HFF-Myc (cell line): ENCODE measurements at regions not wholly inside any gene's neighbourhood (a gene's known extent, or its start where the extent isn't known, plus 50 kb on each side); places are given as distances from the start of the nearest gene placed in this dataset.

ENCODE experiments used
- DNase-seq: peaks from one replicate; pipeline ENCODE4 v3.0.0-alpha.2; 2011; ENCODE audit warnings: low read depth; ENCODE audit errors: extremely low read depth
- H3K4me3 ChIP-seq: replicated peaks from 2 replicates; pipeline ENCODE4 v1.5.1; 2011; ENCODE audit warnings: low read depth, mild to moderate bottlenecking, control low read depth, low read length
- TF ChIP-seq, protein P1 (sequence below): IDR thresholded peaks from 2 replicates; pipeline ENCODE4 v1.5.1; 2012; ENCODE audit warnings: mild to moderate bottlenecking, low read depth, low read length, control low read depth; ENCODE audit errors: missing control alignments

DNA sequence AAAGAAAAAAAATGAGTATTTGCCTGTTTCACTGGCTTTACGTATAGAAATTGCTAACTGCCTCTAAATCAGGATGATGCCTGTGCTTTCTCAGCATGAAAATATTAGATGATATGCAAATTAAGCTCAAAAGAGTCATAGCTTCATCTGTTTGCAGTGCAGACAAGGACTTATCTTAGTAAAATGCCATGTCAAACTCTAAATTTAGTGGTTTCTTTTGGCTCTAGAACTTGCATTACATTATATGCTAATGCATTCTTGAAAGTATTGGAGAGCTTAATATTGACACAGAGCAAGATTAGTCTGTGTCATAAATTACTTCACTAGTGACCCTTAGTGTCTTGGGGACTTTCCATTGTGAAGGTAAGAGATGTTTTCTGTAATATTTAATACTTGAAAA lies 1109.1 kb upstream of the NRXN1 start:
- DNase-seq, result no peak
- no peak overlapping the region for H3K4me3 ChIP-seq
- TF ChIP-seq, protein P1, sequence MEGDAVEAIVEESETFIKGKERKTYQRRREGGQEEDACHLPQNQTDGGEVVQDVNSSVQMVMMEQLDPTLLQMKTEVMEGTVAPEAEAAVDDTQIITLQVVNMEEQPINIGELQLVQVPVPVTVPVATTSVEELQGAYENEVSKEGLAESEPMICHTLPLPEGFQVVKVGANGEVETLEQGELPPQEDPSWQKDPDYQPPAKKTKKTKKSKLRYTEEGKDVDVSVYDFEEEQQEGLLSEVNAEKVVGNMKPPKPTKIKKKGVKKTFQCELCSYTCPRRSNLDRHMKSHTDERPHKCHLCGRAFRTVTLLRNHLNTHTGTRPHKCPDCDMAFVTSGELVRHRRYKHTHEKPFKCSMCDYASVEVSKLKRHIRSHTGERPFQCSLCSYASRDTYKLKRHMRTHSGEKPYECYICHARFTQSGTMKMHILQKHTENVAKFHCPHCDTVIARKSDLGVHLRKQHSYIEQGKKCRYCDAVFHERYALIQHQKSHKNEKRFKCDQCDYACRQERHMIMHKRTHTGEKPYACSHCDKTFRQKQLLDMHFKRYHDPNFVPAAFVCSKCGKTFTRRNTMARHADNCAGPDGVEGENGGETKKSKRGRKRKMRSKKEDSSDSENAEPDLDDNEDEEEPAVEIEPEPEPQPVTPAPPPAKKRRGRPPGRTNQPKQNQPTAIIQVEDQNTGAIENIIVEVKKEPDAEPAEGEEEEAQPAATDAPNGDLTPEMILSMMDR, result no peak

DNA sequence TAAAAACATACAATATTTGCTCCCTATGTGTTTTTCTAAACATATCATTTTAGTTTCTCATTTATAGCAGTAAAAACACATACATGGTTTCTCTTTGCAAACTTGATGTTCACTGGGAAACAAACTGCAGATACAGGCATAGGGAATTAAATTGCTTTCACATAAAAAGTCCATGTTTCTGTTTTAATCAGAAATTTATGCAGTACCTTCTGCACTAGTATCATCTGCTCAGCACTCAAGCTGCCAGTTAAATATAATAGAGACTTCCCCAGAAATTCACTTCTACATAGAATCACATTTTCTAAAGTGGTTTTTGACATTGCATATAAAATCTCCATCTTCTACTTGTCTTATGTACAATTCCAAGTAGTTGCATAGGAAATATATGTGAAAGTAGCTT lies 1107.3 kb upstream of the NRXN1 start:
- no peak overlapping the region for H3K4me3 ChIP-seq
- TF ChIP-seq, protein P1, result no peak

DNA sequence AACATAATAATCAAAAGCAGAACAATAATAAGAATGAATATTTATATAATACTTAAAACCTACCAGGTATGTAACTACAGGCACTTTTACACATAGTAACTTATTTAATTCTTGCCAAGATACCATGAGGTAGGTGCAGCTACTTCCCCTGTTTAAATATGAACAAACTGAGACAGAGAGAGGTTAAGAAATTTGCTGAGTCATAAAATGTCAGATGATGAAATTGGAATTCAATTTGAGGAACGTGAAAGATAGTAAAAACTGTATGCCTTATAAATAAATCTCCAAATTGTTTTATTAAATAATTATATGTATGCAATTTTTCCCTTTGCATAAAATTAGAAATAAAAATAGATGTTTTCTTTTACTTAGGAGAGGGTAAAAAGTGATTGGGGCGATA lies 1103.3 kb upstream of the NRXN1 start:
- DNase-seq, result no peak
- TF ChIP-seq, protein P1, result no peak
- H3K4me3 ChIP-seq, result no peak overlapping the region

More for the DNA sequence above, 1107.3 kb upstream of the NRXN1 start:
- DNase-seq, result no peak

DNA sequence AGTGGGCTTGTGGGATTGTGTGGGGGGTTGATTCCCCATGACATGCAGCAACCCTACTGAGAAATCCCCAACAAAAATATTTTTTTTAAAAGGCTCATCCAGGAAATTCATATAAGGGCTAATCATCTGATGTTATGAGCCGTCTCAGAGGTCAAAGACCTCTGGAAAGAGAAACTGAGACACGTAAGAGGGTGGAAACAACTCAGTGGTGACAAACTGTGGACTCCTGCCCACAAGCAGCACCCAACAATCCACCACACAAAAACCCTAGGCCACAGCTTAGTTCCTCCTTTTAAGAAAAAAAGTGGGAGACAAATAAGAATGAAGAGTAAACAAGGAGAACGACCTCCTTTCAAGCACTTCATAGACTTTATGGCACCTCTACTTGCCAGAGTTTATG lies 1096.1 kb upstream of the NRXN1 start:
- DNase-seq, result no peak
- no peak overlapping the region for H3K4me3 ChIP-seq
- TF ChIP-seq, protein P1, result no peak

DNA sequence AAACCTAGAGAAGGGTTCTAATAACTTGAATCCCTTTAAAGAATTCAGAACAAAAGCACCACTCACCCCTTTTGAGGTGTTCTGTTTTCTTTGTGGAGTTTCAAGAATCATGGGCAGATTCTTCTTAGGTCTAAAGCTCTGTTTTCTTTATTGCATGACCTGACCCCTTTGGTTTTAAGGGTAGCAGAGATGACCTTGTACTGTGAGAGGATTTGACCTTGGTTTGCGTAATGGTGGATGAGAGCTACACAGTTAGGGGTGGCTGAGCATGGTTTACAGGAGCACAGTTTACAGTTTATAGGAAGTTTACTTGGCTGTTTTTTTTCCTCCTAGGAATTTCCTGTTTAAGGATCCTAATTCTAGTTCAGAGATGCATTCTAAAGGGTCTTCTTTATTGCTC lies 1095.6 kb upstream of the NRXN1 start:
- DNase-seq, result no peak
- no peak overlapping the region for H3K4me3 ChIP-seq
- TF ChIP-seq, protein P1, result no peak

DNA sequence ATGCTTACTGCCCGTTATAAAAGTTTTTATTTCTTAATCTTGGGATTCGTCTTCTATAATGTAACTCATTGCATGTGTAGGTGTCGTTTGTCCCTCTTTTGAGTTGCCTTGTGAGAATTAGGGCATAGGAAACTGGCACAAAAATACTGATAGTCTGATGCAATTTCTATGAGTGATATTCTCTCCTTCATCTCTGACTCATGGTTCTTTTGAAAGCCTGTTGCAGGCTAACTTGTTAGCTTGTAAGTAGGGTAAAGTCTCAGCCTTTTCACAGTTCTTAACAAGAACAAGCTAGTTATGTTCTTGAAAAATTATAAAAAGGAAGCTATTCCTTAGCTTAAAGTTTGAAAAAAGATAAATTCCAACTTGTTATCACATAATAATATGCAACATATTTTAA lies 1085.4 kb upstream of the NRXN1 start:
- H3K4me3 ChIP-seq, result no peak overlapping the region
- TF ChIP-seq, protein P1, result no peak
- no peak for DNase-seq

DNA sequence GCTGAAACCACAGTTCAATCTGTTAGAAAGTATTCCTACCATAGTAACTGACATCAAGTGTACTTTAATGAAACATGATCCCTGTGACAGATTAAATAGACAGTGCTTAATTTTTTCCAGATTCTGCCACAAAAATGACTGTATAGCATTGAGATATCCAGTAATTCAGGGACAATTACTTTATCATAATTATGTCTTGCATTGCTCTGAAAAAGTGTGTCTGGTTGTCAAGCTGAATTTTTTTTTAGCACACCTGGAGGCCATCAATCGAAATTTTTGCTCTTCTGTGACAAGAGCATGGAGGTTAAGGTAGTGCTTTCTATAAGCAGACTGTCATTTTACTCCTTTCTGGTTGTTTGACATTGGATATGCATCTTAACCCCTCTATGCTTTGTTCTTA lies 1083.8 kb upstream of the NRXN1 start:
- no peak for DNase-seq
- TF ChIP-seq, protein P1, result no peak
- H3K4me3 ChIP-seq, result no peak overlapping the region
